Immature natural killer cell (primary cell): ENCODE measurements at regions not wholly inside any gene's neighbourhood (a gene's known extent, or its start where the extent isn't known, plus 50 kb on each side); places are given as distances from the start of the nearest gene placed in this dataset.

Experiments
- DNase-seq, 3 donors: peaks; one replicate each; pipeline ENCODE4 v3.0.0; 2022; ENCODE audit warnings: mixed read lengths in 1 of 3
- H3K27ac Mint-ChIP-seq, 6 donors: one replicate each; pipeline ENCODE4 v1.8.0; 2020; ENCODE audit warnings: mixed read lengths in 6 of 6, mild to moderate bottlenecking in 5 of 6, inconsistent platforms in 4 of 6, moderate library complexity in 3 of 6
- H3K27me3 Mint-ChIP-seq, 3 donors: one replicate each; pipeline ENCODE4 v1.8.0; 2020 to 2021; ENCODE audit warnings: low read depth in 3 of 3, mild to moderate bottlenecking in 3 of 3, mixed read lengths in 3 of 3, moderate library complexity in 3 of 3, inconsistent platforms in 1 of 3
- H3K36me3 Mint-ChIP-seq, 3 donors: one replicate each; pipeline ENCODE4 v1.8.0; 2020; ENCODE audit warnings: mixed read lengths in 3 of 3, inconsistent platforms in 2 of 3, mild to moderate bottlenecking in 2 of 3
- H3K4me1 Mint-ChIP-seq, 2 donors: one replicate each; pipeline ENCODE4 v1.8.0; 2020; ENCODE audit warnings: inconsistent platforms in 2 of 2, mild to moderate bottlenecking in 2 of 2, mixed read lengths in 2 of 2, moderate library complexity in 1 of 2
- H3K4me3 Mint-ChIP-seq, 5 donors: one replicate each; pipeline ENCODE4 v1.8.0; 2020; ENCODE audit warnings: mild to moderate bottlenecking in 5 of 5, mixed read lengths in 5 of 5, inconsistent platforms in 3 of 5, moderate library complexity in 3 of 5
- H3K9me3 Mint-ChIP-seq, 6 donors: one replicate each; pipeline ENCODE4 v1.8.0; 2020; ENCODE audit warnings: mild to moderate bottlenecking in 6 of 6, mixed read lengths in 6 of 6, inconsistent platforms in 4 of 6, moderate library complexity in 3 of 6

DNA sequence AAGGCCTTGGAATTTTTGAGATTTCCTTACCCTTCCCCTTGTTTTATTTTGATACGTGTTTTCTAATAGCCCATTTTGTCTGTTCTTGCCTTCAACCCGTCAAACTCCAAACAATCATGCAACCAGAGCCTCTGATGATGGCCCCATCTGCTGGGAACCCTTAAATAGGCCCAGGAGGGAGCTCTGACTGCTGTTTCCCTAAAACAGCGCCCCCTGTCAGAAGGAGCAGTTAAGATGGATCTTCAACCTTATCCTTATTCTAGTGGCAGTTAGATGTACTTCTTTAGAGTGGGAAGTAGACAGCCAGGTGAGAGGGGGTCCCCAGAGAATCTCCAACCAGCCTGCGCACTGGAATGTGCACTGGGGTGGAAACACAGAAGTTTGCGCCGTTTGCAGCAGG, 1031.0 kb upstream of the PCDH9 start:
- Mint-ChIP-seq H3K9me3 (peaks cover 8 to 35% (median 19%) of the 10 kb centered on the region in 6 donors), H3K36me3 (no peaks in the 10 kb centered on the region), H3K4me3 (no peak overlapping the region), H3K4me1 (no peaks in the 10 kb centered on the region), H3K27me3 (no peaks in the 10 kb centered on the region), H3K27ac (no peak overlapping the region)
- DNase-seq, result no peak

GRCh38 chr13:68257111-68257842, 1027.1 kb upstream of the PCDH9 start:
- Mint-ChIP-seq H3K27me3 (no peaks in the 10 kb centered on the region), H3K4me3 (no peak overlapping the region), H3K27ac (no peak overlapping the region), H3K36me3 (no peaks in the 10 kb centered on the region), H3K4me1 (no peaks in the 10 kb centered on the region), H3K9me3 (peaks cover 11 to 45% (median 27%) of the 10 kb centered on the region in 6 donors)
- no peak for DNase-seq

DNA sequence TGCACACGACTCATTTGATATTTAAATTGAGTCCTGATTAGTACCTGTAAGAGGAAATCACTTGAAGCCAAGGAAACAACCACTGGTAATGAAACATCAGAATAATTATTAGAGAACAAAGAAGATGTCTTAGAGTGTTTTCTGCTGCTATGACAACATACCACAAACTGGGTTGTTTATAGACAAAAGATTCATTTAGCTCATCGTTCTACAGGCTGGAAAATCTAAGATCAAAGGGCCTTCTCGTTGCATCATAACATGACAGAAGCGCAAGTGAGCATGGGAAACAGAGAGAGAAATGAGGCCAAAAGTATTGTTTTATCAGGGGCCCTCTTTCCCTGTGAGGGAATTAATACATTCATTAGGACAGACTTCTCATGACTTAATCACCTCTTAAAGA, 1024.0 kb upstream of the PCDH9 start:
- H3K27ac Mint-ChIP-seq, result no peak overlapping the region
- H3K4me1 Mint-ChIP-seq, result no peaks in the 10 kb centered on the region
- peaks cover 11 to 37% (median 20%) of the 10 kb centered on the region in 6 donors for H3K9me3 Mint-ChIP-seq
- no peaks in the 10 kb centered on the region for H3K36me3 Mint-ChIP-seq
- no peaks in the 10 kb centered on the region for H3K27me3 Mint-ChIP-seq
- no peak for DNase-seq
- no peak overlapping the region for H3K4me3 Mint-ChIP-seq

- Mint-ChIP-seq H3K4me1 (no peaks in the 10 kb centered on the region), H3K27ac (no peak overlapping the region), H3K4me3 (no peak overlapping the region), H3K27me3 (no peaks in the 10 kb centered on the region), H3K9me3 (peaks cover 3 to 14% (median 13%) of the 10 kb centered on the region in 6 donors), H3K36me3 (no peaks in the 10 kb centered on the region)
- DNase-seq, result no peak
Measured at GRCh38 chr13:68234274-68234673, 1004.1 kb upstream of the PCDH9 start.

DNA sequence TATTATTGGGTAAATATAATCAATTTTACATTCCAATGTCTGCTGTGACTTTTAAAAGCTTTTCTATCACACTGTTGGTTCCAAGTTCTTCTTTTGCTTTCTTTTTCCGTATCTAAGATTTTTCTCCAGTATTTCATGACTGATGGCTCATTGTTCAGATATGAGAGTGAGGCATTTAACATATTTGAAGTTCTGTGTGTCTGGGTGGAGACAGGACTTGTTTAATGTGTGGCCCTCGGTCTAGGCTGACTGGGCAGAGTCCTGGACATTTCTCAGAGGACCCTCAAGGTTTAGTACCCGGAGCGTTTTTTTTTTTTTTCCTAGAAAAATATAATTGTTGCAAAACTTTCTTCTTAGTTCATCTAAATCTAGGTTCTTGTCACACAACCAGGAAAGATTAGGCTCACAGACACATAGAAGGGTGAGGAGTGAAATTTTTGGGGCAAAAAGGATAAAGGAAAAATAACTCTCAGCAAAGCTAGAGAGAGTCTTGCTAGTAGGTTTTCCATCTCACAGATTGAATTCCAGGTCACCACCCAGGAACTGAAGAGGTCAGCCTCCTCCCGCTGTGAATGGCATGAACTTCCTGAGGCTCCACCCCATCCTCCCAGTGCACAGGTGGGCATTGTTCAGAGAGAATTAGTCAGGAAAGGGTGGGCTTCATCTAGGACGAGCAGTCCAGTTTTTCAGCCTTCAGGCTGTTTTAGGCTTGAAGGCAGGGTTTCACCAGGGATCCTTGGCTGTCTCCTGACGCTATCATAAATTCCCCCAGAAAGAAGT, 1002.4 kb upstream of the PCDH9 start:
- Mint-ChIP-seq H3K27ac (no peak overlapping the region), H3K4me3 (no peak overlapping the region), H3K4me1 (no peaks in the 10 kb centered on the region), H3K9me3 (peaks cover 3 to 19% (median 15%) of the 10 kb centered on the region in 6 donors), H3K27me3 (no peaks in the 10 kb centered on the region), H3K36me3 (no peaks in the 10 kb centered on the region)
- DNase-seq, result no peak

DNA sequence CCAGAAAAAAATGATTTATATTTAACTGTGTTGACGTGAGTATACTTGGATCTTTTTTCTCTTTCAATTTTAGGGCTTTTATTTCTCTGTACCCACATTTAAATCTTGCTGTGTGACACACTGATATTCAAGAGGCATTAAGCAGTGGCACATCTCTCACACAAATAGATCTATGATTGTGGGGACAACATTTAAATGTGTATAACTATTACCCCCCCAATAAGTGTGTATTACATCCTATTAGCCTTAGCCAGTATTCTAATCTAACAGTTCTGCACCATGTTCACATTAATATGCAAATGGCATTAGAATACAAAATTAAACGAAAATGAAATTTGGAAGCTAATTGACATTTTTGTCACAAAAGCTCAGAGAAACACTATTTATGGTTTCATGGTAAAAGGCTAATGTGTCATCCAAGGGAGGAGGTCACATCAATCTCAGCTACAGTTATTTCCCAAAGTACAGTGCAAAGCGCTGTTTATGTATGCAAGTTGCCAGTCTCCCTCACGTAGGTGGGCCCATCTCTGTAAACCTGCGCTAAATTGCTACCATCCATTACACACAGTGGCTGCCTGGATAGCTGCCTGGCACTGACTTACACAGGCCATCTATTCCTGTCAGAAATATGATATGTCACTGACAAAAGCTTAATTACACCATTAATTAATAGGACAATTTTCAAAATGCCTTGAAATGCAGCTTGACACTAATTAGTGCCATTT, 984.7 kb upstream of the PCDH9 start:
- Mint-ChIP-seq H3K9me3 (peaks cover 11 to 46% (median 27%) of the 10 kb centered on the region in 6 donors), H3K36me3 (peaks cover 0 to 5% (median 0%) of the 10 kb centered on the region in 3 donors), H3K27ac (no peak overlapping the region), H3K4me1 (no peaks in the 10 kb centered on the region), H3K27me3 (peaks cover 0 to 1% (median 0%) of the 10 kb centered on the region in 3 donors), H3K4me3 (no peak overlapping the region)
- no peak for DNase-seq

DNA sequence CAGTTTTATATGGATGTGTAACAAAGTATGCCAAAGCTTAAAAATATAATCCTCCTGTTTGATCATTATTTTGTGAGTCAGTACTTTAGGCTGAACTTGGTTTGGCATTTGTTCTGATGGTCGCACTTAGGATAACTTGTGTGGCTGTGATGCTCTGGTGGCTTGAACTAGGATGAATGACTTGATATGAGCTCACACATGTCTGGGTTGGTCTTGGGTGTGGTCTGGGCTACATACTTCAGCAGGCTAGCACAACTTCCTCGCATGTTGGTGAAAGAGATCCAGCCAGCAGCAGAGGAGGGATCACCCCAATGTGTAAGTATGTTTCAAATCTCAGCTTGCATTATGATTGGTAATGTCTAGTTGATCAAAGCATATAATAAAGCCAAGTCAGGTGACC, 969.1 kb upstream of the PCDH9 start:
- no peaks in the 10 kb centered on the region for H3K27me3 Mint-ChIP-seq
- no peak overlapping the region for H3K27ac Mint-ChIP-seq
- H3K36me3 Mint-ChIP-seq, result peaks cover 0 to 3% (median 0%) of the 10 kb centered on the region in 3 donors
- no peak overlapping the region for H3K4me3 Mint-ChIP-seq
- no peaks in the 10 kb centered on the region for H3K4me1 Mint-ChIP-seq
- peaks cover 0 to 18% (median 8%) of the 10 kb centered on the region in 6 donors for H3K9me3 Mint-ChIP-seq
- no peak for DNase-seq

- no peak for DNase-seq
- Mint-ChIP-seq H3K4me1 (no peaks in the 10 kb centered on the region), H3K9me3 (peaks cover 2 to 47% (median 27%) of the 10 kb centered on the region in 6 donors), H3K4me3 (no peak overlapping the region), H3K36me3 (no peaks in the 10 kb centered on the region), H3K27ac (no peak overlapping the region), H3K27me3 (peaks cover 0 to 3% (median 0%) of the 10 kb centered on the region in 3 donors)
Measured at GRCh38 chr13:68190818-68191217, 960.7 kb upstream of the PCDH9 start.

DNA sequence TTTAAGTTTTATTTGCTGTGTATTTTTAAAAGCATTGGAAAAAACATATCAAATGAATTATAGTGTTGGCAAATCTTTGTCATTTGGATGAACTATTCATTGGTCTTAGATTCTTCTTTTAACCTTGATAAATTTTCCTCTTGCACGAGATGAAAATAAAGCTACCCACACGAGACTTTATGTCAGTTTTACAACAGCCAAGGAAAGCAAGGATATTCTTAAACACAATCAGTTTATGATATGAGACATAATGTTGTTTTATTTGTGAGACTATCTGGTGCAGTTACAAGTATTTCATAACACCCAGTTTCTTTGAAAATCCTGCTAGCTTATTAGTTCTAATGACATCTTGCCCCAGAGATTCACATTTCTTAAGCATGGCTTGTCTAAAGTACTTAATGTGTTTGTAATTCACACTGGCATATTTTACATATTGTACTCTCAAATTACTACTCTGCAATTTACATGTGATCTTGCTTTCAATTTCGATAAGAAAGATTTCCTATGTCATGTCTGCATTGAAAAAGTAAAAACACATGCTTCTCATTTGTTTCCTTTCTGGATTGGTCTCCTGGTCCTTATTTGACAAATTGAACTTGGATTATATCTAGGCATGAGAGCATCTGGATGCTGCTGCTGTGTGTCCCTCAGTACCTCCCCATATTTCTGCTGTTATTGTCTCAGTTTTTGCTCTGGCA, 955.5 kb upstream of the PCDH9 start:
- Mint-ChIP-seq H3K27ac (no peak overlapping the region), H3K4me1 (no peaks in the 10 kb centered on the region), H3K9me3 (peaks cover 5 to 39% (median 13%) of the 10 kb centered on the region in 6 donors), H3K36me3 (no peaks in the 10 kb centered on the region), H3K27me3 (no peaks in the 10 kb centered on the region), H3K4me3 (no peak overlapping the region)
- DNase-seq, result no peak

- no peak overlapping the region for H3K27ac Mint-ChIP-seq
- peaks cover 14 to 54% (median 32%) of the 10 kb centered on the region in 6 donors for H3K9me3 Mint-ChIP-seq
- no peaks in the 10 kb centered on the region for H3K27me3 Mint-ChIP-seq
- H3K4me3 Mint-ChIP-seq, result no peak overlapping the region
- peaks cover 0 to 3% (median 0%) of the 10 kb centered on the region in 3 donors for H3K36me3 Mint-ChIP-seq
- DNase-seq, result no peak
- H3K4me1 Mint-ChIP-seq, result no peaks in the 10 kb centered on the region
Measured at GRCh38 chr13:68176475-68176874, 946.3 kb upstream of the PCDH9 start.

GRCh38 chr13:68174893-68175292, 944.8 kb upstream of the PCDH9 start:
- Mint-ChIP-seq H3K9me3 (peaks cover 9 to 48% (median 27%) of the 10 kb centered on the region in 6 donors), H3K36me3 (peaks cover 0 to 3% (median 0%) of the 10 kb centered on the region in 3 donors), H3K4me1 (no peaks in the 10 kb centered on the region), H3K4me3 (no peak overlapping the region), H3K27ac (no peak overlapping the region), H3K27me3 (no peaks in the 10 kb centered on the region)
- DNase-seq, result no peak

DNA sequence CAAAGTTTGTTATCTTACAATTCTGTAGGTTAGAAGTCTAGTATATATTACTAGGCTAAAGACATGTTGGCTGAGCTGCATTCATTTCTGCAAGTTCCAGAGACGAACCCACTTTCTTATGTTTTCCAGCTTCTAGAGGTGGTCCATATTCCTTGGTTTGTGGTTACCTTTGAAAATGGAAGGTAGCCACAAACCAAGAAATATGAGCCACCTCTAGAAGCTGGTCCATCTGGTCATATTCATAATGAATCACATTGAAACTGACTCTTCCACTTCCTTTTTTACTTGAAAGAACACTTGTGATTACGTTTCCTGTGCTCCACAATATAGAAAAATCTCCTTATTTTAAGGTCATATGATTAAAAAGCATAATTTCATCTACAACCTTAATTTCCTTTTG, 943.0 kb upstream of the PCDH9 start:
- H3K27ac Mint-ChIP-seq, result no peak overlapping the region
- H3K4me1 Mint-ChIP-seq, result no peaks in the 10 kb centered on the region
- peaks cover 9 to 49% (median 19%) of the 10 kb centered on the region in 6 donors for H3K9me3 Mint-ChIP-seq
- H3K27me3 Mint-ChIP-seq, result no peaks in the 10 kb centered on the region
- DNase-seq, result no peak
- H3K36me3 Mint-ChIP-seq, result no peaks in the 10 kb centered on the region
- H3K4me3 Mint-ChIP-seq, result no peak overlapping the region

GRCh38 chr13:68170961-68171360, 940.8 kb upstream of the PCDH9 start:
- DNase-seq, result no peak
- no peaks in the 10 kb centered on the region for H3K27me3 Mint-ChIP-seq
- no peaks in the 10 kb centered on the region for H3K36me3 Mint-ChIP-seq
- no peak overlapping the region for H3K27ac Mint-ChIP-seq
- peaks cover 2 to 50% (median 16%) of the 10 kb centered on the region in 6 donors for H3K9me3 Mint-ChIP-seq
- H3K4me1 Mint-ChIP-seq, result no peaks in the 10 kb centered on the region
- no peak overlapping the region for H3K4me3 Mint-ChIP-seq
